ENCODE measurements at regions not wholly inside any gene's neighbourhood (a gene's known extent, or its start where the extent isn't known, plus 50 kb on each side); places are given as distances from the start of the nearest gene placed in this dataset.

- no peak for TF ChIP-seq EZH2 (IDR thresholded peaks at IDR 0.05; ENCODE audit: insufficient read depth, poor library complexity, severe bottlenecking)
- no peak for TF ChIP-seq EZH2phosphoT487 (IDR thresholded peaks at IDR 0.05; ENCODE audit: insufficient read depth, low read depth)
These were observed 178.7 kb upstream of the PCDH9 start for GRCh38 chr13:67408798-67409197.

All from GM23248 (cell line).